Upper lobe of left lung (tissue), 6 donors: ENCODE measurements at regions not wholly inside any gene's neighbourhood (a gene's known extent, or its start where the extent isn't known, plus 50 kb on each side); places are given as distances from the start of the nearest gene placed in this dataset.
A peak's percentile ranks its signal among the peaks of the same experiment; 100 is the strongest.
"Not testable (repeated sequence)": the region's sequence is repeated elsewhere in the genome, so short reads cannot be mapped to it uniquely, and the experiment has no call there.

Source experiments
- ATAC-seq, 2 donors: fragments of 200-7000 bp; cut with Tn5 transposase; one replicate each; pipeline ENCODE4 v1.9.1; 2022; ENCODE audit warnings: mild to moderate bottlenecking in 2 of 2, moderate library complexity in 2 of 2; ENCODE audit not compliant: low FRiP score in 2 of 2
- DNase-seq, 2 donors: peaks; one replicate each; pipeline ENCODE4 v3.0.0-alpha.2; 2019 to 2020
- H3K27ac ChIP-seq, 4 donors: fragments of 200-600 bp; sonication (generic); one replicate each; pipeline ENCODE4 v1.5.1; 2016 to 2019
- H3K27me3 ChIP-seq, 4 donors: fragments of 200-600 bp; sonication (generic); one replicate each; pipeline ENCODE4 v1.5.1; 2017 to 2019
- H3K36me3 ChIP-seq, 4 donors: fragments of 200-600 bp; sonication (generic); one replicate each; pipeline ENCODE4 v1.5.1; 2016 to 2019
- H3K4me1 ChIP-seq, 4 donors: fragments of 200-600 bp; sonication (generic); one replicate each; pipeline ENCODE4 v1.5.1; 2018 to 2019
- H3K4me3 ChIP-seq, 4 donors: fragments of 200-600 bp; sonication (generic); one replicate each; pipeline ENCODE4 v1.5.1; 2017 to 2019; ENCODE audit warnings: mild to moderate bottlenecking in 2 of 4, moderate library complexity in 1 of 4
- H3K9me3 ChIP-seq, 4 donors: fragments of 200-600 bp; sonication (generic); one replicate each; pipeline ENCODE4 v1.5.1; 2018 to 2019
- EP300 ChIP-seq, 4 donors: sonication (generic); formaldehyde crosslinking; IDR thresholded peaks; one replicate each; pipeline ENCODE4 v1.5.1; 2017; ENCODE audit warnings: antibody characterized with exemption in 4 of 4, control low read depth in 2 of 4
- POLR2A ChIP-seq, 4 donors: fragments of 450-650 bp; IDR thresholded peaks; one replicate each; pipeline ENCODE4 v1.5.1; 2016 to 2017; ENCODE audit warnings: antibody characterized with exemption in 4 of 4, mild to moderate bottlenecking in 2 of 4
- POLR2AphosphoS5 ChIP-seq, 2 donors: sonication (generic); formaldehyde crosslinking; IDR thresholded peaks; one replicate each; pipeline ENCODE4 v1.5.1; 2017; ENCODE audit warnings: antibody characterized with exemption in 2 of 2
- WGBS, 2 donors: methylation state at CpG; one replicate each; pipeline ENCODE4 v1.1.5; 2017 to 2018; 5-methylcytosine and 5-hydroxymethylcytosine counted together
- TF ChIP-seq, protein P1 (sequence below), 6 experiments: fragments of 450-650 bp in 4 of 6; fragments of 200-600 bp in 2 of 6; sonication (generic) in 2 of 6; IDR thresholded peaks; one replicate each; pipeline ENCODE4 v1.5.1; 2016 to 2019; ENCODE audit warnings: antibody characterized with exemption in 6 of 6
- donor health status: DM: no; HTN: no; CAD: no; lungs with moderate emphysema.
- donor health status: DM: no; HTN: yes; CAD: no; lungs with severe emphysema.

DNA sequence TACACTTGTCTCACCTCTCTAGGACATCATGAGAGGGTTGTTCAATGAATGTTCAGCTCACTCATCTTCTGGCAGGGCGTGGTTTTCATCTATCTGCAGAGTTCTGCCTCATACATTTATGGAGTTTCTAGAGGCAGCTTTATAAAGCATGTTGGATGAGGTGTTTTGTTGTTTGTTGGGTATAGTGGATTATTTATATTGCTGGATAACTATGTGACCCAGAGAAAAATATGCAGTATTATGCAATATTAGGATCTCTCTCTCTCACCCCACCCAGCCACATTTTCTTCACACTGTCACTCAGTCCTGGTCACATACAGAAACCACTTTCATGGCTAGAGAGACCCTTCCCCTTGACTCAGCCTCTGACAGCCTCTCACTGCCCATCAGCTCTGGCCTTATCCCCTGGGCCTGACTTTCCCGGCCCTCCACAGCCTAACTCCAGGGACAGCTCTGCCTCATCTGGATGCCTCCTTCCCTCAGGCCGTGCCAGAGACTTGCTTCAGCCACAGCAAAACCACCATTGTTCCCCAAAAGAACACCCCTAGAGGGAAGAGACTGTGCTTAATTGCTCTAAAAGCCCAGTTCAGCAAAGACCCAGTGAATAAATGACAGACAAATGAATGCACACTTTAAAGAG lies 260.3 kb downstream of the MYCN start:
- H3K4me1 ChIP-seq = no peaks in the 10 kb centered on the region
- no peak overlapping the region for H3K27ac ChIP-seq
- 75 to 89% methylated on average over 3 of the region's 3 CpGs for WGBS, 2 donors
- H3K9me3 ChIP-seq = no peaks in the 10 kb centered on the region
- no peak overlapping the region for H3K4me3 ChIP-seq
- H3K27me3 ChIP-seq = no peaks in the 10 kb centered on the region
- no peaks in the 10 kb centered on the region for H3K36me3 ChIP-seq
- ATAC-seq (no peak), DNase-seq (no peak)
- TF ChIP-seq POLR2AphosphoS5 (IDR thresholded peaks at IDR 0.05) (no peak), POLR2A (IDR thresholded peaks at IDR 0.05) (no peak), EP300 (IDR thresholded peaks at IDR 0.05) (no peak)
- TF ChIP-seq, protein P1, sequence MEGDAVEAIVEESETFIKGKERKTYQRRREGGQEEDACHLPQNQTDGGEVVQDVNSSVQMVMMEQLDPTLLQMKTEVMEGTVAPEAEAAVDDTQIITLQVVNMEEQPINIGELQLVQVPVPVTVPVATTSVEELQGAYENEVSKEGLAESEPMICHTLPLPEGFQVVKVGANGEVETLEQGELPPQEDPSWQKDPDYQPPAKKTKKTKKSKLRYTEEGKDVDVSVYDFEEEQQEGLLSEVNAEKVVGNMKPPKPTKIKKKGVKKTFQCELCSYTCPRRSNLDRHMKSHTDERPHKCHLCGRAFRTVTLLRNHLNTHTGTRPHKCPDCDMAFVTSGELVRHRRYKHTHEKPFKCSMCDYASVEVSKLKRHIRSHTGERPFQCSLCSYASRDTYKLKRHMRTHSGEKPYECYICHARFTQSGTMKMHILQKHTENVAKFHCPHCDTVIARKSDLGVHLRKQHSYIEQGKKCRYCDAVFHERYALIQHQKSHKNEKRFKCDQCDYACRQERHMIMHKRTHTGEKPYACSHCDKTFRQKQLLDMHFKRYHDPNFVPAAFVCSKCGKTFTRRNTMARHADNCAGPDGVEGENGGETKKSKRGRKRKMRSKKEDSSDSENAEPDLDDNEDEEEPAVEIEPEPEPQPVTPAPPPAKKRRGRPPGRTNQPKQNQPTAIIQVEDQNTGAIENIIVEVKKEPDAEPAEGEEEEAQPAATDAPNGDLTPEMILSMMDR (IDR thresholded peaks at IDR 0.05) = no peak

DNA sequence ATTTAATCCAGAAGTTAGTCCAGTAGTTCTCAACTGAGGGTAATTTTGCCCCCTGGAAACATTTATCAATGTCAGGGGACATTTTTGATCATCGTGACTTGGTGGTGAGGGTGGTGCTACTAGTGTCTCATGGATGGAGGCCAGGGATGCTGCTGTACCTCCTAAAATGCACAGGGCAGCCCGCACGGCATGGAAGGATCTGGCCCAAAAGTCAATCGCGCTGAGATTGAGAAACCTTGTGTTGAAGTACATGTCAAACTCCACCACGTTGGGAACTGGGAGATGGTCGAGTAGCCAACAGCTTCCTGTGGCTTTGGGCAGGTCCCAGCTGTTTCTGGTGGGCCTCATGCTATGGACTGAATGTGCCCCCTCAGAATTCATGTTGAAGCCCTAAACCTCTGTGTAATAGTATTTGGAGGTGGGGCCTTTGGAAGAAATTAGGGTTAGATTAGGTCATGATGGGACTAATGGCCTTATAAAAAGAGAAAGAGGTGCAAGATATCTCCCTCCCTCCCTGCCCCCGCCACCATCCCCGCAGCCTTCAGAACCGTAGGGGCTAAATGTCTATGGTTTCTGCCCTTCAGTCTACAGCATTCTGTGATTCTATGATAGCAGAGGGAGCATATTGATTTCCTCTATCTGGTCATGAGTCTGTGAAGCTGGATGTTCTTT lies 259.7 kb downstream of the MYCN start:
- TF ChIP-seq EP300 (IDR thresholded peaks at IDR 0.05) (no peak), POLR2A (IDR thresholded peaks at IDR 0.05) (no peak), POLR2AphosphoS5 (IDR thresholded peaks at IDR 0.05) (no peak)
- TF ChIP-seq, protein P1 (IDR thresholded peaks at IDR 0.05) = no peak
- WGBS, 2 donors = 87 to 89% methylated on average over 9 to 10 of the region's 10 CpGs
- ATAC-seq (no peak), DNase-seq (no peak)
- no peaks in the 10 kb centered on the region for H3K9me3 ChIP-seq
- H3K36me3 ChIP-seq = no peaks in the 10 kb centered on the region
- H3K27me3 ChIP-seq = no peaks in the 10 kb centered on the region
- H3K4me3 ChIP-seq = no peak overlapping the region
- no peak overlapping the region for H3K27ac ChIP-seq
- no peaks in the 10 kb centered on the region for H3K4me1 ChIP-seq

DNA sequence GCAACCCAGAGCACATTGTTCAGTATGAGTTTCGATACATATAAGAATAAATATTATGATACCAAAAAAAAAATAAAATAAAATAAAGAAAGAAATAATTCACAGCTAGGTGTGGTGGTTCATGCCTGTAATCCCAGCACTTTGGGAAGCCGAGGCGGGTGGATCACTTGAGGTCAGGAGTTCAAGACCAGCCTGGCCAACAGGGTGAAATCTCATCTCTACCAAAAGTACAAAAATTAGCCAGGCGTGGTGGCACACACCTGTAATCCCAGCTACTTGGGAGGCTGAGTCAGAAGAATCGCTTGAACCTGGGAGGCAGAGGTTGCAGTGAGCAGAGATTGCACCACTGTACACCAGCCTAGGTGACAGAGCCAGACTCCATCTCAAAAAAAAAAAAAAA lies 258.9 kb downstream of the MYCN start:
- not testable (repeated sequence) for H3K4me3 ChIP-seq, H3K27me3 ChIP-seq, ATAC-seq, H3K36me3 ChIP-seq, DNase-seq, H3K27ac ChIP-seq, H3K4me1 ChIP-seq, H3K9me3 ChIP-seq
- 91 to 95% methylated on average over 5 of the region's 5 CpGs for WGBS, 2 donors

DNA sequence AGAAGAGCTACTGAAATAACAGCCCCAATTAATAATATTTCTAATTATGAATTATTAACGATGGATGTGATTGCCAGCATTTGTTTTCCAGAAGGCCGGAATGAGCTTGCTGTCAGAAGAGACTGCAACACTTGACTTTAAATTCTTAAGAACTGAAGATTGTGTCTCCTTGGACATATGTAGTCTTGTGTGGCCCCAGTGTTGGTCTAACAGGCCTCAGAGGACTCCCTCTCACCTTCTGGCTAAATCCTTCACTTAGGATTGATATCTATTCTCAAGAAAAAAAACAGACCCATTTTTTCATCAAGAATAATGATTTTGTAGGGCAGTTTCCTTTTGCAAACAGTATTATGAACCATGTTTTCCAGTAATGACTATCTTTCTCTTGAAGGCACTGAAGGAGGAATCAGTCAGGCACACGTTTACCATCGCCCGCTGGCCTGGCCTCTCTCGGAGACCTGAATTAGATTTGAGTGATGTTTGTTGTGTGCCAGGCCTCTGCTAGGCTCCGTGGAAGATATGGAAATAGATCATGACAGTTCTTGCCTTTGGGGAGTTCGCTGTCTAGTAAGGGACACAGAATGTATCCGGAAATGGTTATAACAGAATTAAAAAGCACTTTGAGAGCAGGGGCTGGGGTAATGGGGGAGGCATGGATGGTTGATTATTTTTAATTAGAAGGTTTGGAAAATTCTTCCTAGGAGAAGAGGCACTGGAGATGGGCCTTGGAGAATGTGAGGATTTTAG lies 258.0 kb downstream of the MYCN start:
- no peaks in the 10 kb centered on the region for H3K36me3 ChIP-seq
- no peaks in the 10 kb centered on the region for H3K27me3 ChIP-seq
- no peak overlapping the region for H3K27ac ChIP-seq
- TF ChIP-seq EP300 (IDR thresholded peaks at IDR 0.05) (no peak), POLR2A (IDR thresholded peaks at IDR 0.05) (no peak), POLR2AphosphoS5 (IDR thresholded peaks at IDR 0.05) (no peak)
- TF ChIP-seq, protein P1 (IDR thresholded peaks at IDR 0.05) = no peak
- ATAC-seq (no peak), DNase-seq (no peak)
- WGBS, 2 donors = 89 to 95% methylated on average over 9 of the region's 9 CpGs
- no peaks in the 10 kb centered on the region for H3K4me1 ChIP-seq
- H3K9me3 ChIP-seq = no peaks in the 10 kb centered on the region
- no peak overlapping the region for H3K4me3 ChIP-seq

DNA sequence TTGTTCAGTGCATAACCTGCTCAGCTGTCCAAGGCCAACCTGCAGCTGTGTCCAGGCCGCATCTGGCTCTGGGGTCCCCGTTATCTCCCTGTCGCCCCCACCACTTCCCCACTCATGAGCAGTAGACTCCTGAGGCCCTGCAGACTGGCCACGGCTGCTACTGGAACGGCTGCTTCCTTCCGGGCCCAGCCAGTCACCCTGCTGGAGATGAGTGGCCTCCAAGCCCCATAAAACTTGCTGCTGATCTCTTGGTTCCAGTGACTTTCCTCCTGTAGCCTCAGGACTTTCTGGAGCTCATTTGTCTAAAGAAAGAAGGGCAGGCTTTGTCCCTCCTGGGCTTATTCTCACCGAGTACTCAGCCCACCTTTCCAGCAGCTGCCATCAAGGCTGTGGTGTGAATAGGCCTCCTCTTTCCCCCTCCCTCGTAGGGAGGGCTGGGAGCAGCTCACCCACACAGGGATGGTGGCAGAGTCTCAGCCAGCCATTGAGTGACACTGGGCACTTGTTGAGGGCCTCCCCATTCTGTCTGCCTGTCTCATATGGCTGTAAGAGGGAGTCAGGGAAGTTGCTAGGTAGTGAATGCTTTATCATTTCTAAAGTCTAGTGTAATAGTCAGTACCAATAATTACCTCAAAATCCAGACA lies 257.3 kb downstream of the MYCN start:
- no peaks in the 10 kb centered on the region for H3K27me3 ChIP-seq
- no peaks in the 10 kb centered on the region for H3K36me3 ChIP-seq
- TF ChIP-seq, protein P1 (IDR thresholded peaks at IDR 0.05) = no peak
- TF ChIP-seq POLR2AphosphoS5 (IDR thresholded peaks at IDR 0.05) (no peak), POLR2A (IDR thresholded peaks at IDR 0.05) (no peak), EP300 (IDR thresholded peaks at IDR 0.05) (no peak)
- WGBS, 2 donors = 91 to 97% methylated on average over 7 to 8 of the region's 8 CpGs
- no peak for ATAC-seq
- H3K4me3 ChIP-seq = no peak overlapping the region
- no peaks in the 10 kb centered on the region for H3K9me3 ChIP-seq
- H3K27ac ChIP-seq = no peak overlapping the region
- peak in 1 of 2 donors; percentile 29 for DNase-seq
- H3K4me1 ChIP-seq = no peaks in the 10 kb centered on the region
